Stimulated activated CD4-positive, alpha-beta T cell treated with anti-CD3 and anti-CD28 coated beads, Interleukin-2, amount 100 ng/mL, for 4 hours (primary cell): ENCODE measurements at regions not wholly inside any gene's neighbourhood (a gene's known extent, or its start where the extent isn't known, plus 50 kb on each side); places are given as distances from the start of the nearest gene placed in this dataset.

Experiments
- DNase-seq: peaks from one replicate; pipeline ENCODE4 v3.0.0-alpha.2; 2020; ENCODE audit warnings: low read depth

DNA sequence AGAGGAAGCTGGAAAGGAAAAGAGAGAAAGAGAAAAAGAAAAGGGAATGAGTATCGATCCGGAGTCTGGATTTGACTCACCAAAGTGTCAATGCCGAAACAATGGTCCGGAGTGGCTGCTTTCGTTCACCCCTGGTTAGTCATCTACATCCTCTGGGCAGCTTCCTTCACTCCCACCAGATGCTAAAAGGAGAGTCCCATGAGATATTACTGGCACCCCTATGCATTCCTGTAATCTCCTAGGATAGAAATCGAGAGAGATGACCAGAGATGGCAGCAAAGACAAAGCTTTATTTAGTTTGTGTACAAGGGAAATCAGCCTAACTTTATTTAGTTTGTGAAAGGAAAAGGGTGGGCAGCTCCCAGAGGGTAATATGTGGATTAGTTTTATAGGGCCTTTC, 622.2 kb downstream of the ZPLD1 start:
- no peak for DNase-seq

DNA sequence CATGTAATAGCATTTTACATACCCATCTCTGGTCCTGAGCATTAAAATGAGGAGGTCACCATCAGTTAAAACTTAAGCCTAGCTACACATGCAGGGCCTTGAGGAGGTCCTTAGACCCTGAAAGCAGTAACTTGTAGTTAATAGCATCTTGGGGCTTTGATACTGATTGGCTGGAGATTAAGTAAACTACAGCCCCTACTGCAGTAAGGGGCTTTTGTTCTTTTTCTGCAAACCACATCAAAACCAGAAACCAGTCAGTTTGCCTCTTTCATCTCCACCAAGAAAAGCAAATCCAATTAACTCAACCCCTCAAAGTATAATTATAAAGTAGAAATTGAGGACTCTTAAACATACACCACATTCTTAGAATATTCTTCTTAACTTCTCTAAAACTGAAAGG, 622.7 kb downstream of the ZPLD1 start:
- no peak for DNase-seq

DNA sequence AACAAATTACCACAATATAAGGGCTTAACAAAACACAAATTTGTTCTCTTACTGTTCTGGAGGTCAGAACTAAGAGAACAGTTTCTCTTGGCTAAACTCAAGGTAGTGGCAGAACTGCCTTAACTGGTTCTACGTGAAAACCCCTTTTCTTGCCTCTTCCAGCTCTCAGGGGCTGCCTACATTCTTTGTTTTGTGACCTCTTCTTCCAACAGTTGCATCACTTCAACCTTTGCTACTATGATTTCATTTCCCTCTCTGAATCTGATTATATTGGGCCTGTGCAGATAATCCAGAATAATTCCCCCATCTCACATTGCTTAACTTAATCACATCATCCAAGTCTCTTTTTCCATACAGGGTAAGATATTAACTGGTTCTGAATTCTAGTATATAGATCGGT, 624.6 kb downstream of the ZPLD1 start:
- no peak for DNase-seq

DNA sequence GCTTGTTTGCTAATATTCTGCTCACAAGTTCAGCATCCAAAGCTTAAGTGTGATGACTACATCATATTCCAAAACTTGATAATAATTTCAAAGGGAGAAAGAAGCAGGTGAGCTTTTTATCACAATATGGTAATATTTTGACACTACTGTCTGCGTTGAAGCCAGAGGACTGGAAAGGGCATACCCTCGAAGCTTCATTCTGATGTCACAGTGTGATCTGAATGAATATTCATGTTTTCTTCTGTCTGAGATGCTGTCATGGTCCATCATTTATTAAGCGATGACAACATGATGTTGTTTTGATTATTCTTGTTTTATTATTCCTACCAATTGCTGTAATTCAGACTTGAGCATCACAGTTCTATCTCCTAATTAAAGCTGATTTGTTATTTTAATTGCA, 625.4 kb downstream of the ZPLD1 start:
- DNase-seq: no peak

DNA sequence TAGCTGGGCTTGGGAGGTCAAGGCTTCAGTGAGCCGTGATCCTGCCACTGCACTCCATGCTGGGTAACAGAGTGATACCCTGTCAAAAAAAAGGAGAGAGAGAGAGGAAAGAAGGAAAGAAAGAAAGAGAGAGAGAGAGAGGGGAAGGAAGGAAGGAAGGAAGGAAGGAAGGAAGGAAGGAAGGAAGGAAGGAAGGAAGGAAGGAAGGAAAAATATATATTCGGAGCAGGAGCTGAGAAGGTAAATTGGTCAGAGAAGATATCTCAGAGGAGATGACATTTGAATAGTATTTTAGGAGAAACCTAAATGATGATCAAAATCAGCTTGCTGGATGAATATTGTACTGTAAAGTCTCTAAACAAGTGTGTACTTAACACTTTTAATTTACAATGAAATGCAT, 633.1 kb downstream of the ZPLD1 start:
- DNase-seq: no peak

DNA sequence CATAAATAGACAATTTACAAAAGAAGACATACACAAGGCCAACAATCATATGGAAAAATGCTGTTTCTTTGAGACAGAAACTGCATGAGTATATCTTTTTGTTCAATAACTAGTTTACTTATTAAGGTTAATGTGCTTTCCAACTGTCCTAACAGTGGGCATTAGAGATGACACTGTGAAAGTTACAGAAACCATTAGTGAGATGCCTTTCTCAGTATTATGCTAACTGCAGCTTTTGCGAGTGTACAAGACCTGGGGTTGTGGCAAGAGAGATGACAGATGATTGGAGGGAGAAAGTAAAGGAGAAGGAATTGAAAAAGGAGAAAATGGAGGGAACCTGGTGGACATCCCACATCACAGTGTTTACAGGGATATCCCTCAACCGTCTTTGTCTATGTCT, 640.5 kb downstream of the ZPLD1 start:
- DNase-seq: no peak

DNA sequence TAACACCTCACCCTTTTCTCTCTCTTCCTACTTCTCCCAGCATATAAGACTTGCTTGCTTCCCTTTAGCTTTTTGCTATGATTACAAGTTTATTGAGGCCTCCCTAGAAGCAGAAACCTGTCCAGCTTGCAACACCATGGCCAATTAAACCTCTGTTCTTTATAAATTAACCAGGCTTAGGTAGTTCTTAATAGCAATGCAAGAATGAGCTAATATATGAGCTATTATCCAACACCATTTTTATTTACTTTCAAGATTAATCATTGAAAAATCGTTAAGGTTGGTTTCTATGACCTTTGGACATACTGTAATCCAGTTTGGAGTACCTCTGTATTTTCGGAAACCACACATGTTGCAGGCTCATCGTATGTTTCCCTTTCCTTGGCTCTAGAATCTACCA, 643.1 kb downstream of the ZPLD1 start:
- DNase-seq: no peak

DNA sequence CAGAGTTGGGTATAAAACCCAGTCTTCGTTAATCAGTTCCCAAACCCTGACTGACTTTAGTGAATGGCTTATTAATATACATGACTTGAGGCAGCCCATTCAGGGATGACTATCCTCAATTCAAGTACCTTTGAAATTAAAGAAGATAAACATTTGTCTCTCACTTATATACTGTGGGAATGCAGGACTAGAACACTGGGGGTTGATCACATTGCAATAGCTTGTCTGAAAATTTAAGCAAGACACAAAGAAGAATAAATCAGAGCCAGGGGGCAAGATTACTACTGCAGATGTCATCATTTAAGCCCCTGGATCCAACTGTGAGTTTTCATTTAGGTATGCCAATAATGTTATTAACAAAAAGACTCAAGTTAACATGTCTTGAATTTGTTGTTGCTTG, 647.7 kb downstream of the ZPLD1 start:
- DNase-seq: no peak

DNA sequence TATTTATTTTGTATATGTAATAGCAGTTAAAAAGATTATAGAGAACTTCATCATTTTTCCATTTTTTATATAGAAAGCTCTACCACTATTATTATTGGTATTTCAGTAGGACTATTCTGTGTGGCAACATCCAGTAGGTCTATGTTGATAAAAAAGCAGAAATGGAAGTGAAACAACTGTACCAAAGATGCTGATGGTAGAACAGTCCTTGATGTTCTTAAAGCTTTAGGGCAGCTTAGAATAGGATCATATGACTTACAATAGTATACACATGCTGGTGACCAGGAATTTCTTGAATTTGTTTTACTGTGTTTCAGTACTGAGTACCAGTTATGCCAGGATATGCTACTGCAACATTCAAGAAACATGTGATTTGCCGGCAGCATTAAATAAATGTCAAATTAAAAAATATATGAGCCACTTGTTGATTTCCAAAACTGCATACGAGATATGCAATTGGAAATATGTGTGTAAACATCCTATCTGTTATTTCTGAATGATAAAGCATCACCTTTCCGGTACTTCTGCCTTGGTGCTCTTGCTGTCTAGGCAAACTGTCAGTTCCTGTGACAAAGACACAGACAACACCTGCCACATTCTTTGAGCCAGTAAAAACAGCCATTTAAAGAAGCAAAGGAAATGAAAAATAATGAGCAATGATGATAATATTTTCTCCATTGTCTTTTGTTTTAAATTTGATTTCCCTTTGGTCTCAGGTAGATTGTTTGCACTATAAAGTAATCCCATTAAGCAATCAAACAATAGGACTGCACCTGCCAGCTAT, 649.2 kb downstream of the ZPLD1 start:
- DNase-seq: no peak

DNA sequence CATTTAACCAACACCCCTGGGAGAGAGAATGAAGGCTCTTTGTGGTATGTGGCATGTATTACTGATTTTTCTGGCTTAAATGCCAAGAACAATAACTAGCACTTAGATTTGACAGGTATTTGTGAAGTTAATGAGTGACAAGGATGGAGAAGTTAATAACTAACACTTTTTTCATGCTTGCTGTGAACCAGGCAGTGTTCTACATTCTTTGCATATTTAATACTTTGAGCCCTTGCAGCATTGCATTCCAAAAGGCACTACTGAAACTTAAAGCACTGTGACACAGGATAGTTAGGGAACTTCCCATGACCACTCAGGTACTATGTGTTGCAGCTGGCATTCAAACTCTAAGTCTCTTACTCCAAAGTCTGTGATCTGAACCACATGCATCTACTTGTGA, 650.6 kb downstream of the ZPLD1 start:
- no peak for DNase-seq

DNA sequence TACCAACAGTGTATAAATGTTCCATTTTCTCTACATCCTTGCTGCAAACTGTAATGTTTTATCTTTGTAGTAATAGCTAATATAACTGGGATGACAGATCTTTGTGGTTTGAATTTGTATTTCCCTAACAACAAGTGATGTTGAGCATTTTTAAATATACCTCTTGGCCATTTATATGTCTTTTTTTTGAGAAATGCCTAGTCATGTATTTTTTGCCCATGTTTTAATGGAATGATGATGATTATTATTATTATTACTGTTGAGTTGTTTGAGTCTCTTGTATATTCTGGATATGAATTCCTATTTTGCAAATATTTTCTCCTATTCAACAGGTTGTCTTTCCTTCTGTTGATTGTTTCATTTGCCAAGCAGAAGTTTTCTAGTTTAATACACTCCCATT, 654.9 kb downstream of the ZPLD1 start:
- DNase-seq: no peak

DNA sequence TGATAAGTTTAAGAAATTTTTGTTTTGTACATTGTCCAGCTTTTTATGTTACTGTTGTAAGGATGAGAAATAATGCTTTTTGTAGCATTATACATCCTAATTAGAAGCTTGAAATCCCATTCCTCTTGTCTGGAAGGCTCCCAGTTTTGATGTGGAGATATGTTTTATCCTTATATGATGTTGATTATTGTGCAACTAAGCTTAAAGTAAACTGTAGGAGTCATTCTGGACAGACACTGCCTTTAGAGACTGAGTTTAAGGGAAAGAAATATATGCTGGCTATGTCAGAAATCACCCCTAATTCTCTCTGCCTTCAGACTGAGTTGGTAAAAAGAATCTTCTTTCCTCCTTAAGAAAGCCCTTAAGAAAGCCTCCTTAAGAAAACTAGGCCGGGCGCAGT, 670.4 kb downstream of the ZPLD1 start:
- DNase-seq: no peak

DNA sequence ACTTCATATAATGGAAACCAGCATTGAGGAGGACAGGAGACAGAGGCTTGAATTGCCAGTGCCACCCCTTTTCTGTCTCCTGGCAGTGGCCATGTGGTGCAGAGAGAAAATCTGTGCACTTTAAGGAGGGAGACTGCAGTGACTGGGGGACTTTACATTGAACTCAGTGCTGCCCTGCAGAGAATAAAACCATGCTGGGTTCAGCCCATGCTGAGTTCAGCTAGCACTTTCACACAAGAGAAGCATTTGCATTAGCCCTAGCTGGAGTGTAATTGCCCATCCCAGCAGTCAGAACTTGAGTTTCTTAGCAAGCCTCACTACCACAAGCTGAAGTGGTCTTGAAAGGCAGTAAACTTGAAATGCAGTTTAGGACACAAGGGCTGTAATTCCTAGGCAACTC, 677.5 kb downstream of the ZPLD1 start:
- DNase-seq: no peak

DNA sequence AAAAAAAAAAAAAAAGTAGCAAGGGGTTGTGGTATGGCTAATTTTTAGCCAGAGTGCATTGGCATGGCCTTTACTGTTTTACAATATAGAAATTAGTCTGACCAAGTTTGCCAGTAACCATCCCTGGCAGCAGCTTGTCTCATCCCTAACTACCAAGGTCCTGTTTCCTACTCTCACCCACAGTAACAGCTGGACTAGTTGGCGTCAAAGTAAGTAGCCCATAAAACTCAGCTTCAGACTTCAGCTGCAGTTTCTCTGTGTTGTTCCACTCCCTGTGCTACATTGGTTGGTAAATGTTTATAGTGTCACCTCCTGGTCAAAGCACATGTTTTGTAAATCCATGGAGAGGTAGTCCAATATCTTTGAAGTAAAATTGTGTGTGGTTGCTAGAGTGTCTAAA, 691.3 kb downstream of the ZPLD1 start:
- DNase-seq: no peak

DNA sequence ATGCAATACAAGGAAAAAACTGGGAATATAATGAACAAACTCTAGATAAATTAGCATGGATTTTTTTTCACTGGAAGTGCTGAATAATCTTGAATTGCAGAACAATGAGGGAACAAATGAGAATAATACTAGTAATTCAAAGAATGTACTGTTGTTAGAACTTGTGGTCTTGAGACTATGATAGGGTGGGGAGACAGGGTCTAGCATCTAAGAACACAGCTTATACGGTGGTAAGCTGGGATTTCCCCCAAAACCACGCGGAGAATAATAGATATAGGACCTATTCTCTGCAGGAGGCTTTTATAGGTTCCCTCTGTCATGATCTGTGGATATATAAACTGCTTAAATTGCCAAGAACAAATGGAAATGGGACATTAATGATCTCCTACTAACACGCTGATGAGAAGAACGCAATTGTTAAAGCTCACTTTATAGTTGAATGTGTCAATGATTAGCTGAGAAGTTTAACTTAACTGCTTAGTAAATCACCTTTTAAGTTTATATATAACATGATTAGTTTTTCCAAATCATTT, 692.3 kb downstream of the ZPLD1 start:
- no peak for DNase-seq

DNA sequence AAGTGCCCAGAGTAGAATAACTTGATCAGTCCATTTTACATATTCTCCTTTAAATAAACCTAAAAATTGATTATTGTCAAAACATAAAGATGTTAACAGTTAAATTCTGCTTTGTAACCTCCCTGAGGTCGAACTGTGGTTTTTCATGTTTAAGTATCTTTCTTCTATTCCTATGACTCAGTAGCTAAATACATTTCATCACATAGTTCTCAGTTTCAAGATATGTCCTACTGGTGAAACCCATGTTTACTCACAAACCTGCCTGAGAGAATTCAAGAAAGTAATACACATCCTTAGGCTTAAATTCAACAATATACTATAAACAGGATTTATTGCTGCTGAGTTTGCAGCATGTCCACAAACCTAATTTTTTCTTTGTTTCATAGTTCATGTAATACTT, 692.9 kb downstream of the ZPLD1 start:
- no peak for DNase-seq

DNA sequence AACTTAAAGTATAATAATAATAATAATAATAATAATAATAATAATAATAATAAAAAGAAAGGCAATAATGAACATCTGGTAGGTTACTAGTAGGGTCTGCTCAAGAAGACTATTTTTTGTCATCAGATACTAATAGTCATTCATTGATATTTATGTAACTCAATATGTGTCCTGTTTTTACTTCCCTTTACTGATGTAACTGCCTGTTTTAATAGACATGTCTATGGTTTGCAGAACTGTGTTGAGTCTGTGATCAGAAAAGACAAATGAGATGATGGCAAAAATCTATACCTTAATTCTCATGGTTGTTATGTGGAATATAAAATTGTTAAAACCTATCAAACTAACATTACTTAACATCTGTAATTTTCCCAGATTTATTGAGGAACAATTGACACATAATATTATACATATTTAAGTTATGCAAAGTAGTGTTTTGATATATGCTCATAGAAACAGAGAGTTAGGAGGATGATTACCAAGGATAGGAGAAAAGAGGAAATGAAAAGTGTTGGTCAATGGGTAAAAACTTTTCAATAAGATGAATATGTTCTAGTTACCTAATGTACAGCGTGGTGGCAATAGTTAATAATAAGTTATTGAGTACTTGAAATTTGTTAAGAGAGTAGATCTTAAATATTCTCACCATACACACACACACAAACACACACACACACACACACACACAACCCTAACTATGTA, 699.4 kb downstream of the ZPLD1 start:
- no peak for DNase-seq

DNA sequence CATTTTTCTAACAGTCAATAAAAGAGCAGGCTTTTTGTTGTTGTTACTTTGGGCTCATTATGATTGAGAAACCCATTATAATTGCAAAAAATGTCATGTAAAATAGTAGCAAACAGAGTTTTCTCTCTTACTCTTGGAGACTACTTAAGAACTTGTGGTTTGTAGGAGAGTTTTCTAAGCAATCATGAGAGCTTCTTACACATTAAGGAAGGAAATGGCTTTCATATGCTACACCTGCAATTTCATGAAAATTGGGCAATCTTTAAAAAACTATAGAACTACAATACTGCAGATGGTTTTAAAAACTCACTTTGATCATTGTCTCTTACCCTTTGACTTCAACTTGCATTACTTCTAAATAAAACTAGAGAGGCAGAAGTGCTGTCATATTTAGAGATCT, 701.8 kb downstream of the ZPLD1 start:
- DNase-seq: no peak

DNA sequence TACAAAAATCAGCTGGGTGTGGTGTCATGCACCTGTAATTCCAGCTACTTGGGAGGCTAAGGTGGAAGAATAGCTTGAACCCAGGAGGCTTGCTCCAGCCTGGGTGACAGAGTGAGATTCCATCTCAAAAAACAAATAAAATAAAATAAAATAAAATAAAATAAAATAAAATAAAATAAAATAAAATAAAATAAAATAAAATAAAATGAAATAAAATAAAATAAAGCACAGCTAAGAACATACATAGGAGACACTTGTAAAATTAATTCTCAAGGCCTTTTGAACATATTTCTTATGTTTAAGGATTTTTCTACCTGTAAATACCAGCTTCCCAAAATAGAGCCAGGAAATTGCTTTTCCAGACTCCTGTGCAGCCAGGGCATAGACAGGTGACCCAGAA, 703.0 kb downstream of the ZPLD1 start:
- no peak for DNase-seq

DNA sequence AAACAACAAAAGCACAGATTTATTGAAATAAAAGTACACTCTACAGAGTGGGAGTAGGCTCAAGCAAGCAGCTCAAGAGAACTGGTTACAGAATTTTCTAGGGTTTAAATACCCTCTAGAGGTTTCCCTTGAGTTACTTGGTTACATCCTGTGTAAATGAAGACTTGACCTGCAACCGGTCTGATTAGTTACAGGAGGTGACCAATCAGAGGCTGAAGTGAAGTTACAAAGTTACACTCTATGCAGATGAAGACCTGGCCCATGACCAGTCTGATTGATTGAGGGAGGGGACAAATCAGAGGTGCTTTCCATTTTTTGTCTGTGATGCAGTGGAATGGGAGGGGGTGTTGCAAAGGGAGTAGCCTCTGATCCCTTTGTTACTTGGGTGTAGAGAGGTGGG, 723.4 kb downstream of the ZPLD1 start:
- DNase-seq: no peak

DNA sequence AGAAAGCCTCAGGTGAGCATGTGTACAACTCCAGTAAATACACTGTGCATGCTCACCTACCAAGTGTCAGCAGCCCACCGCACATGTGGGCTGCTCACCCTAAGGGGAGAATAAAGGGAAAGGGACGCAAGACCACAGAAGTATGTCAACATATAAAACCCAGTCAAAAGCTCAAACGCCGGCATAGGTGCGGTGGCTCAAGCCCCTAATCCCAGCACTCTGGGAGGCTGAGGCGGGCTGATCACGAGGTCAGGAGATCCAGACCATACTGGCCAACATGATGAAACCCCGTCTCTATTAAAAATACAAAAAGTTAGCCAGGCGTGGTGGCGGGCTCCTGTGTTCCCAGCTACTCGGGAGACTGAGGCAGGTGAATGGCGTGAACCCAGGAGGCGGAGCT, 732.1 kb downstream of the ZPLD1 start:
- no peak for DNase-seq

DNA sequence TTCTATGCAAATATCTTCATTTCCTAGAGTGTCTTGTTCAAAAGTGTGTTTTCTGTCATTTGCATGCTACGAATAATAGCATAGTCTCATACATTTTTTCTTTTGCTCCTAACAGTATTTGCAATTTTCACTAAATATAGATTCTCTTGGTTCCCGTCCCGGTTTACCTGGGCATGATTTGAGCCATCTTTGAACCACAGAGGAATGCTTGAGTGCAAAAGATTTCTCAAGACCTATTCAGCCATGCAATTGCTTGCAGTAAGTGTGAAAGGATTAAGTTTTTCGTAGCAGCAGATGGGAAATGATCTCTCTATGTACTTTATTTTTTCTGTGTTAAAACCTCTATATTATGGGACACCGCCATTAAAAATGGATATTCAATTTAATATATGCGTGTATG, 733.0 kb downstream of the ZPLD1 start:
- DNase-seq: no peak

DNA sequence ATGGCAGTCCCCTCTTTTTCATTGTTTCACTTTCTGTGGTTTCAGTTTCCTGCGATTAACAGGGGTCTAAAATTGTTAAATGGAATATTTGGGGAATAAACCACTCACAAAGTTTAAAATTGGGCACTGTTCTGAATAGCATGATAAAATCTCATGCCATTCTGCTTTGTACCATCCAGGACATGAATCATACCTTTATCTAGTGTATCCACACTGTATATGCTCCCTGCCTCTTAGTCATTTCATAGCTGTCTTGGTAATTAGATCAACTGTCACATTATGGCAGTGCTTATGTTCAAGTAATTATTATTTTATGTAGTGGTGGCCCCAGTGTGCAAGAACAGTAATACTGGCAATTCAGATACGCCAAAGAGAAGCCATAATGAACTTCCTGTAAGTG, 734.5 kb downstream of the ZPLD1 start:
- DNase-seq: no peak

DNA sequence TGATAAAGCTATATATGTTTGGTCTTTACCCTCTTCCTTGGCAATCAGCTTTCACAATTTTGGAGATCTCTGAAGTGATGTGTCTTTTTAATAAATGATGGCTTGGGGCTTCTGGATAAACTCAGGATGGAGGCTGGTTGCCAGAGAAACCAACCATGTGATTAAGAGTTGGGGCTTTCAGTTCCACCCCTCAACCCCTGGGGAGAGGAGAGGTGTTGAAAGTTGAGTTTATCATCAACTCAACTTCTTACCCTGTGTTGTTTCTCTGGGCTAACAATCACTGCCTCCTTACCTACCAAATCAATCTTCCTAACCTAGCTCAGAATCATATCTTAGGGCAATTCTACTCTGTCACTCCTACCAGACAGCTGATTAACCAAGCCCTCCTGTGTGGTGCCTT, 735.8 kb downstream of the ZPLD1 start:
- DNase-seq: no peak
